ENCODE measurements at regions not wholly inside any gene's neighbourhood (a gene's known extent, or its start where the extent isn't known, plus 50 kb on each side); places are given as distances from the start of the nearest gene placed in this dataset.
"Not testable (repeated sequence)": the region's sequence is repeated elsewhere in the genome, so short reads cannot be mapped to it uniquely, and the experiment has no call there.

DNA sequence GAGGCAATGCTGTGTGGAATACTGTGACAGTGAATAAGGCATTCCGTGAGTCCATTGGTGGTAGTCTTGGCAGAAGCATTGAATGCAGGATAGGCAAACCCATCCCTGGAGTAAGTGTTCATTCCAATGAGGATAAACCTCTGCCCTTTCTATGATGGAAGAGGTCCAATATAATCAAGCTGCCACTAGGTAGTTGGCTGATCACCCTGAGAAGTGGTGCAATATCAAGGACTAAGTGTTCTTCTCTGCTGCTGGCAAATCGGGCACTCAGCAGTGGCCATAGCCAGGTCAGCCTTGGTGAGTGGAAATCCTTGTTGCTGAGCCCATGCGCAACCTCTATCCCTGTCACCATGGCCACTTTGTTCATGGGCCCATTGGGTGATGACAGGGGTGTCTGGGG, 70.1 kb downstream of the FBXO4 start:
- Mint-ChIP-seq H3K27ac (no peak overlapping the region), H3K4me3 (no peak overlapping the region), H3K27me3 (peaks cover 3% of the 10 kb centered on the region), H3K4me1 (no peaks in the 10 kb centered on the region), H3K36me3 (peaks cover 1% of the 10 kb centered on the region), H3K9me3 (peaks cover 5% of the 10 kb centered on the region)

DNA sequence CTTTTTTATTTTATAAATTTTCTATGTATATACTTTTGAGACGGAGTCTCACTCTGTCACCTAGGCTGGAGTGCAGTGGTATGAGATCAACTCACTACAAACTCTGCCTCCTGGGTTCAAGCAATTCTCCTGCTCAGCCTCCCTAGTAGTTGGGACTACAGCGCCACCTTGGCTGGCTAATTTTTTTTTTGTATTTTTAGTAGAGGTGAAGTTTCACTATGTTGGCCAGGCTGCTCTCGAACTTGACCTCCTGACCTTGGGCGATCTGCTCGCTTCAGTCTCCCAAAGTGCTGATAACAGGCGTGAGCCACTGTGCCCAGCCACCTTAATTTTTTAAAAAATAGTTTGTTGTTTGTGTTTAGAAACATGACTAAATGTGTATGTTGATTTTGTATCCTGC, 76.6 kb downstream of the FBXO4 start:
- peaks cover 1% of the 10 kb centered on the region for H3K36me3 Mint-ChIP-seq
- no peaks in the 10 kb centered on the region for H3K4me1 Mint-ChIP-seq
- no peak overlapping the region for H3K4me3 Mint-ChIP-seq
- H3K27me3 Mint-ChIP-seq: peaks cover 6% of the 10 kb centered on the region
- H3K27ac Mint-ChIP-seq: no peak overlapping the region
- peaks cover 5% of the 10 kb centered on the region for H3K9me3 Mint-ChIP-seq

DNA sequence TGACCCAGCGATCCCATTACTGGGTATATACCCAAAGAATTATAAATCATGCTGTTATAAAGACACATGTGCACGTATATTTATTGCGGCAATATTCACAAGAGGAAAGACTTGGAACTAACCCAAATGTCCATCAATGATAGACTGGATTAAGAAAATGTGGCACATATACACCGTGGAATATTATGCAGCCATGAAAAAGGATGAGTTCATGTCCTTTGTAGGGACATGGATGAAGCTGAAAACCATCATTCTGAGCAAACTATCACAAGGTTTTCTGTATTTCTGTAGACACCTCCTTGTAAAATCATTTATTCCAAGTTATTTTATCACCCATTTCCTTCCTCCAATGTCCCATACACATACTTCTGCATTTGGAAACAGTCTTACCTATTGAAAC, 78.8 kb downstream of the FBXO4 start:
- not testable (repeated sequence) for H3K4me1 Mint-ChIP-seq, H3K27me3 Mint-ChIP-seq, H3K36me3 Mint-ChIP-seq, H3K9me3 Mint-ChIP-seq, H3K4me3 Mint-ChIP-seq, H3K27ac Mint-ChIP-seq

DNA sequence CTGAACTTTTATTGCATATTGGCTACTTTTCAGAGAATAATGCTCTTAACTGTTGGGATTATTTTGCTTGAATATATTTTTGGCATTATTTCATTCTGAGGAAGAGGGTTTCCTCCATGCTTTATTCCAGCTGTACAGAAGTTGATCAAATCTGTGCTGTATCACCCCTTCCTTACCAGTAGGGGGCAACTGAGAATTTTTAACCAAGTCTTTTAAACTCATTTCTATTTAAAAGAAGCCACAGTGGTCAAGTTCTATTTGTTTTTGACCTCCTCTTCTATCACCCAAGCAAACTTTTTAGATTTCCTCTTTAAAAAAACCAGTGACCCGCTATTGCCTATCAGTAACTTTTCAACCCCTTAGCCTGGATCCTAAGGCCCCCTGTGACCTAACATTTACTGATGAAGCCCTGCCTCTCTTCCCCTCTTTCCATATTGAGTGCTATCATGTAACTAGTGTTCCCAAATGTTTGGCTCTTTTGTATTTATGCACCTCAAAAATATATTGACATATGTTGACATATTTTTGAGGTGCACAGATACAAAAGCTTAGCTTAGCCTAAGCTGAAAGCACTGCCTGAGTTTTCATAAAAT, 80.6 kb downstream of the FBXO4 start:
- H3K4me3 Mint-ChIP-seq: no peak overlapping the region

DNA sequence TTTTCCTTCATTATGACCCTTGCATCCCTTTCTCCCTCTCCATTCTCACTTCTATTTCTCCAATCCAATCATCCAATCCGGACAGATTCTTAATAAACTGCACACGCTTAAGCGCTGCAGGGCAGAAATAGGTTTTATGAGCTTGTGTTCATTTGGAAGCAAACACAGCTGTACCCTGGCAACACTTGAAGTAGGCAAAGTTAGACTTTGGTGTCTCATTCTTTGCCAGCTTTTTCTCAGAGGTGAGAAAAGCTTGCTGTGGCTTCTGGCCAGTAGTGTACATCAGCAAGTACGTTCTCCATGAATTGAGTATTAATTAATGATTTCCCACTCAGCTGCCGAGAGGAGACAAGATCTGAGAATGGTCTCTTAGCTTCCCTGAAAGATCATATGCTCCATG, 88.5 kb downstream of the FBXO4 start:
- peaks cover 13% of the 10 kb centered on the region for H3K27me3 Mint-ChIP-seq
- no peak overlapping the region for H3K4me3 Mint-ChIP-seq
- H3K36me3 Mint-ChIP-seq: no peaks in the 10 kb centered on the region
- H3K9me3 Mint-ChIP-seq: no peaks in the 10 kb centered on the region
- H3K4me1 Mint-ChIP-seq: no peaks in the 10 kb centered on the region
- H3K27ac Mint-ChIP-seq: no peak overlapping the region

More for the DNA sequence above, 80.6 kb downstream of the FBXO4 start:
- Mint-ChIP-seq H3K27ac (no peak overlapping the region), H3K27me3 (peaks cover 6% of the 10 kb centered on the region), H3K36me3 (no peaks in the 10 kb centered on the region), H3K9me3 (no peaks in the 10 kb centered on the region), H3K4me1 (no peaks in the 10 kb centered on the region)

DNA sequence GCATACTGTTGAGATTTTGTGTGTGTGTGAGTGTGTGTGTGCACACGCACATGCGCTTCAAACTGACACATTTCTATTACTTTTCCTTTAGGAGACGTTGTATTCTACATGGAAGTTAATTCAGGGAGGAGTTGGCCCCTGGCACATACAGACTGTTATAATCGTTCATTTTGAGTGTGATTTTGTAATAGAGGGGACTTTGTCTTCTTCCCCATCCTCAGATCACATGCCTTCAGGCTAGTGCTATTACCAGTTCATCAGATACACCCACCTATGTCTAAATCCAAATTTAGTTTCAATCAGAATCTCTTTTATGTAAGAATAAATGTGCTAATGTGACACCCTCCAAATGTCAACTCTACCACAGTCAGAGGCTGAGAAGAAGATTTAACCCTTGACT, 90.2 kb downstream of the FBXO4 start:
- H3K27me3 Mint-ChIP-seq: peaks cover 15% of the 10 kb centered on the region
- no peak overlapping the region for H3K27ac Mint-ChIP-seq
- H3K4me1 Mint-ChIP-seq: no peaks in the 10 kb centered on the region
- H3K9me3 Mint-ChIP-seq: no peaks in the 10 kb centered on the region
- no peaks in the 10 kb centered on the region for H3K36me3 Mint-ChIP-seq
- H3K4me3 Mint-ChIP-seq: no peak overlapping the region

DNA sequence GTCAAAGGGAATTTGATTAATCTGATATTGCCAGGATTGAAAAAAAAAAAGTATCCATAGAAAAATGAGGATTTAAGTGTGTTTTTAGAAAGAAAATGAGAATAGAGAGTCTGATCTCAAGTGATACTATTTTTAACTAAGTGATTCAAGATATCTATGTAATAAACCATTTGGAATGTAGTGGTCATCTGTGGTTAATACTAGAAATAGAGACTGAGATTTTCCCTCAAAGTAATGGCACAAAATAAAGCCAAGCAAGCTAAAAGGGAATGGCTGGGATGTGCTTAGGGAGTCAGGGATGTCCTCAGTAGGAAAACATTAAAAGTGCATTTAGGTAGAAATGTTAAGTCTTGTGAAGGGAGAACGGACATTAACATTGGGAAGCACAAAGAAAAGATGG, 90.6 kb downstream of the FBXO4 start:
- Mint-ChIP-seq H3K36me3 (no peaks in the 10 kb centered on the region), H3K4me3 (no peak overlapping the region), H3K27ac (peak overlapping the region; percentile 13), H3K9me3 (no peaks in the 10 kb centered on the region), H3K27me3 (peaks cover 15% of the 10 kb centered on the region), H3K4me1 (no peaks in the 10 kb centered on the region)

DNA sequence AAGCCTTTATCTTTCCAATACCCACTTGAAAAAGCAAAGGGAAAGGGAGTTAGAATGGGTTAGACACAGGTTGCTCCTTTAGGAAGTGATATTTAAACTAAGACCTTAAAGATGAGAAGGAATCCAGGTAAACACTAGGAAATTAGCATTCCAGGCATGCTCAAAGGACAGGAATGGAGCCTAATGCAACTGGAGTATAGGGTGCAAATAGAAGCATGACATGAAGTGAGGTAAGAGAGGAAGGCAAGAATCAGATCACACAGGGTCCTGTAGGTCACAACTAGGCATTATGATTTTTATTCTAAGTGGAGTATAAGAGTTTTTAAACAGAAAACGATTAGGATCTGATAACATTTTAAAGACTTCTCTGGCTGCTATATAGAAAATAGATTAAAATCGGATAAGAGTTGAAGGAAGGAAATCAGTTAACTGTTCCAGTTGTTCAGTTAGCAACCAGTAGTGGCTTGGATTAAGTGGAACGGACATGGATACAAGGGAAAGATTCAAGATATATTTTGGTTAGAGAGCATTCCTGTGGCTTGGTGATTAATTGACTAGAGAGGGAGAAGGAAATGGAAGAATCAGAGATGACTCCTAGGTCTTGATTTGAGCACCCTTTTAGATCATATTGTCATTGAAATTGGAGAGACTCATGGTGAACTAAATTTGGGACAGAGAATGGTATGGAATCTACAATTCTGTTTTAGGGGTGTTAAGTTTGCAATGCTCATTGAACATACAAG, 95.9 kb downstream of the FBXO4 start:
- Mint-ChIP-seq H3K27ac (no peak overlapping the region), H3K4me1 (no peaks in the 10 kb centered on the region), H3K36me3 (no peaks in the 10 kb centered on the region), H3K27me3 (peaks cover 7% of the 10 kb centered on the region), H3K9me3 (peaks cover 12% of the 10 kb centered on the region), H3K4me3 (no peak overlapping the region)

DNA sequence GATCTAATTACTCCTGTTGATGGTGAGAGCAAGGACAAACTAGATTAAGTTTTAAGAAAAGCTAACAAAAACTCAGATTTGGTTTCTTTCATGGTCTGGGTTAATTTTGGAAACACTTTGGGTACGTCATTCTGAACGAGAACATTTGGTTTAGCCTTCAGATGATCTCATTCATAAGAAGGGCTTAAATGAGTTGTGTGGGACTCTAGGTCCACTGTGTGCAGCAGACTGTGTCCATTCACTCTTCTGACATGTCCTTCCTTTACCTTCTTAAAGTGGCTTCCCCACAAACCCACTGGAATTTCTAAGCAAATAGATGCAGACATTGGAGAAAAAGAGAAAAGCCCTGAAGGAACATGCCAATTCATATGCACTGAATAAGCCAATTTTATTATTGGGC, 96.8 kb downstream of the FBXO4 start:
- no peaks in the 10 kb centered on the region for H3K4me1 Mint-ChIP-seq
- H3K36me3 Mint-ChIP-seq: no peaks in the 10 kb centered on the region
- H3K27me3 Mint-ChIP-seq: peaks cover 8% of the 10 kb centered on the region
- no peak overlapping the region for H3K27ac Mint-ChIP-seq
- no peak overlapping the region for H3K4me3 Mint-ChIP-seq
- H3K9me3 Mint-ChIP-seq: peaks cover 12% of the 10 kb centered on the region

DNA sequence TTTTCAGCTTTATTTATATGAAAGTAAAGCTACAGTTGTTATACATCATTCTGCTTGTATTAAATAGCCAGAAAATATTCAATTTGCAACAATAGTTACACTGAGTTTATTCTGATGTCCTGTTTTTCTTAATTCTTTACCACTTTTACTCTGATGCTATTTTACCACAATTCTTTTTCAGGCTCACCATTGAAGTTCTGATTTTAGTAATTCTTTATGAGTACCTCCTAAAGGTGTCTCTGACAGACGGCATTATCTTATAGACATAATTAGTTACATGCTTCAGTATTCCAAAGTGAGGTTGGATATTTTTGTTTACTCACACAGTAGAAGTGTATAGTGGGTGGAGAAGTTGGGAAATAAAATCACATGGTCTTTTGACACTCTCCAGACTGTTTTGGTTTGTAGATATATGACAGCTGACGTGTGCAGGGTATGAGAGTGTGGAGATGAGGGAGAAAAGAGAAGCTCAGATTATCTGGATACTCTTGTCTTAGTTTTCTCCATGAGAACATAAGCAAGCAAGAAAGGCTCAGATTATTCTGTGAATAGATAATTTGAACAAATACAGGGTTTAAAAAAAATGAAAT, 97.4 kb downstream of the FBXO4 start:
- Mint-ChIP-seq H3K27ac (no peak overlapping the region), H3K9me3 (peaks cover 12% of the 10 kb centered on the region), H3K4me1 (no peaks in the 10 kb centered on the region), H3K36me3 (no peaks in the 10 kb centered on the region), H3K27me3 (peaks cover 9% of the 10 kb centered on the region), H3K4me3 (no peak overlapping the region)

DNA sequence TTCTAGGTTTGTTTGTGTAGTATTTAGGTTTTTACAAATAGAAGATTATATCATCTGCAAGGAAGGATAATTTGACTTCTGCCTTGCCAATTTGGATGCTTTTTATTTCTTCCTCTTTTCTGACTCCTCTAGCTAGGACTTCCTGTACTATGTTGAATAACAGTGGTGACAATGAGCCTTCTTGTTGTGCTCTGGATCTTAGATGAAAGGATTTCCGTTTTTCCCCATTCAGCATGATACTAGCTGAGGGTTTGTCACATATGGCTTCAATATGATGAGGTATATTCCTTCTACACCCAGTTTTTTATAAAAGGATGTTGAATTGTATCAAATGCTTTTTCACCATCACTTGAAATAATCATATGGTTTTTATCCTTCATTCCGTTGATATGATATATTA, 101.4 kb downstream of the FBXO4 start:
- Mint-ChIP-seq H3K4me3 (no peak overlapping the region), H3K27me3 (peaks cover 26% of the 10 kb centered on the region), H3K27ac (no peak overlapping the region), H3K9me3 (peaks cover 20% of the 10 kb centered on the region), H3K36me3 (no peaks in the 10 kb centered on the region), H3K4me1 (no peaks in the 10 kb centered on the region)

DNA sequence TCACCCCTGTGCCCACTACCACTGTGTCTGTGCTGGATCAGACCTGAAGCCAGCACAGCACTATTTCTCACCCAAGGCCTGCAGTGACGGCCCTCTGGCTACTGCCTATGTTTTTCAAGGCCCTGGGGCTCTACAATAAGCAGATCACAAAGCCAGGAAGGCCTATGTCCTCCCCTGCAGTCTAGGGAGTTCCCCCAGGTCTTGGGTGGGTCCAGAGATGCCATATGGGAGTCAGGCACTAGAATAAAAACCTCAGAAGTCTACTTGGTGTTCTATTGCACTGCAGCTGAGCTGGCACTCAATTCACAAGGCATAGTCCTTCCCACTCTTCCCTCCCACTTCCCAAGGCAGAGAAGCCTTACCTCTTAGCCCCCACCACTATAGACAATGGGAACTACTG, 107.1 kb downstream of the FBXO4 start:
- H3K4me3 Mint-ChIP-seq: no peak overlapping the region
- H3K27me3 Mint-ChIP-seq: peaks cover 34% of the 10 kb centered on the region
- no peak overlapping the region for H3K27ac Mint-ChIP-seq
- peaks cover 7% of the 10 kb centered on the region for H3K9me3 Mint-ChIP-seq
- H3K4me1 Mint-ChIP-seq: no peaks in the 10 kb centered on the region
- no peaks in the 10 kb centered on the region for H3K36me3 Mint-ChIP-seq

DNA sequence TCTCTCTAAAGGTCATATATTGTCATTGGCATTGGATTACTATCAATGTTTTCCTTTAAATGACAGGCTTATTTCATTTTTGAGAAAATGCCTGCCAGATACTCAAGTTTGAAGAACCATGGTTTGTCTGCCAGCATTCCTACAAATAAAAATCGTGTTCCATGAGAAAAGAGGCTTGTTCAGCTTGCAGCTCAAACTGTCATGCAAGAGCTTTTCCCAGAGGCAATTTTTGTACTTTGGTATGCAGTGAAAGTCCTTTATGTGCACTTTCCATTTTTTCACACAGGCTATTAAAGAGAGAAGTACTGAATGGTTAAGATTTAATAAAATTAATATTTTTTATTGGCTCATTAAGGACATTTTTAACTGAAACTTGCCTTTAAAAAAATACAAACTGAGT, 110.4 kb downstream of the FBXO4 start:
- H3K4me3 Mint-ChIP-seq: no peak overlapping the region
- H3K36me3 Mint-ChIP-seq: no peaks in the 10 kb centered on the region
- H3K4me1 Mint-ChIP-seq: no peaks in the 10 kb centered on the region
- H3K9me3 Mint-ChIP-seq: no peaks in the 10 kb centered on the region
- H3K27ac Mint-ChIP-seq: no peak overlapping the region
- peaks cover 15% of the 10 kb centered on the region for H3K27me3 Mint-ChIP-seq

DNA sequence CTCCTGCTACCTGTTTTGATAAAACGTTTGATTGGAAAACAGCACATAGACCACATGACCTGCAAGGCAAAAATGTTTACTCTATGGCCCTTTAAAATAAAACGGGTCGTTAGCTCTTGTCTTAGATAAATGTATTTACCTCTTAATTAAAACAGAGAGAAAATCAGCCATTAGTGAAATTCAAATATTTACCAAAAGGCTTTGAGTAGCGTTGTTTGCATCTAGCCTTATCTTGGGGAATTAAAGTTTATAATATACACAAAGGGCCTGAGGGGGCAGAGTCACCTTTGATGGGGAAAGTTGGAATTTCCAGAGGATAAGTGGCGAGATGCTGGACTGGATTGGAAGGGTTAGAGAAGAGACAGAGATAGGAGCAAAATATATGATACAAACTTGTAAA, 111.3 kb downstream of the FBXO4 start:
- H3K9me3 Mint-ChIP-seq: no peaks in the 10 kb centered on the region
- H3K4me3 Mint-ChIP-seq: no peak overlapping the region
- no peaks in the 10 kb centered on the region for H3K4me1 Mint-ChIP-seq
- no peak overlapping the region for H3K27ac Mint-ChIP-seq
- H3K36me3 Mint-ChIP-seq: no peaks in the 10 kb centered on the region
- peaks cover 19% of the 10 kb centered on the region for H3K27me3 Mint-ChIP-seq

DNA sequence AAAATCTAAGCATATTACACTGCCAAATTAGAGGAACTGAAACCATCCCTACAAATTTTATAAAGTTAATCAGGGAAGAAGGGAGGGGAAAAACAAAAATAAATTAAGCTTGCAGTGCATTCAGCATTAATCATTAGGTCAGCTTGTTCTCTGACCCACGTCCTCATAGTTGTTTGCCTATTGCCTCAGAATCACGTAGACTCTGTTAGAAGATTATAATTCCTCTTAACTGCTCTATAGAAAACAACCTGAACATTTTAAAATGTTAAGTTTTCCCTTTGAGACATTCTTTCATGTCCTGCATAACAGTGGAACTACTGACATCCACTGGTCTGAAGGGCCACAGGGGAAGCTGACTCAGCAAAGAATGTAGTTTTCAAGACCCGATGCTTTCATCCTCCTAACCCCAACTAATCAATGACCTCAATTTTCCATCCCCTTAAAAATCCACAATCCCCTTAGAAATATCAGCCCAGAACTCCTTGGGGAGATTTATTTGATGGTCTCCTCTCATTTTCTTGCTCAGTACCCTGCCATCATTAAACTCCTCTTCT, 112.4 kb downstream of the FBXO4 start:
- Mint-ChIP-seq H3K4me3 (no peak overlapping the region), H3K27me3 (peaks cover 17% of the 10 kb centered on the region), H3K4me1 (no peaks in the 10 kb centered on the region), H3K27ac (no peak overlapping the region), H3K9me3 (no peaks in the 10 kb centered on the region), H3K36me3 (no peaks in the 10 kb centered on the region)

DNA sequence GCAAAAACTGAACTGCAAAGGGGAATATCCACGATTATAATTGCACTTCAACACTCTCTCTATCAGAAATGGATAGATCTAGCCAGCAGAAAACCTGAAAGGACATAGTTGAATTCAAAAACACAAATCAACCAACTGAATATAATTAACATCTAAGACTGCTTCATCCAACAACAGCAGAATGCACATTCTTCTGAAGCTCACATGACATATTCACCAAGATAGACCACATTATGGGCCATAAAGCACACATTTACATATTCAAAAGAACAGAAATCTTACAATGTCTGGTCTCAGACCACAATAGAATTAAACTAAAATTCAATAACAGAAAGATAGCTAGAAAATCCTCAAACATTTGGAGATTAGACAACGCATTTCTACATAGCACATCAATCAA, 118.3 kb downstream of the FBXO4 start:
- Mint-ChIP-seq H3K4me3 (no peak overlapping the region), H3K36me3 (no peaks in the 10 kb centered on the region), H3K9me3 (no peaks in the 10 kb centered on the region), H3K4me1 (no peaks in the 10 kb centered on the region), H3K27me3 (peaks cover 24% of the 10 kb centered on the region), H3K27ac (no peak overlapping the region)

Data from activated naive CD4-positive, alpha-beta T cell treated with anti-CD3 and anti-CD28 coated beads, Interleukin-2, amount 50 U/mL, for 24 hours (primary cell).